Vagina (tissue), 2 donors: ENCODE measurements at regions not wholly inside any gene's neighbourhood (a gene's known extent, or its start where the extent isn't known, plus 50 kb on each side); places are given as distances from the start of the nearest gene placed in this dataset.

Source experiments
- POLR2A ChIP-seq, 2 donors: fragments of 450-650 bp; IDR thresholded peaks; one replicate each; pipeline ENCODE4 v1.6.1; 2017; ENCODE audit warnings: antibody characterized with exemption in 2 of 2, mild to moderate bottlenecking in 2 of 2, moderate library complexity in 2 of 2
- POLR2AphosphoS5 ChIP-seq, 2 donors: sonication (generic); formaldehyde crosslinking; IDR thresholded peaks; one replicate each; pipeline ENCODE4 v1.9.0; 2017; ENCODE audit warnings: antibody characterized with exemption in 2 of 2, mild to moderate bottlenecking in 2 of 2, low read depth in 1 of 2; ENCODE audit not compliant: insufficient read depth in 1 of 2
- TF ChIP-seq, protein P1 (sequence below), 3 experiments: fragments of 450-650 bp in 2 of 3; fragments of 200-600 bp in 1 of 3; sonication (generic) in 1 of 3; IDR thresholded peaks; one replicate each; pipeline ENCODE4 v1.5.1; 2017 to 2019; ENCODE audit warnings: antibody characterized with exemption in 3 of 3, mild to moderate bottlenecking in 2 of 3, moderate library complexity in 2 of 3

- TF ChIP-seq, protein P1, sequence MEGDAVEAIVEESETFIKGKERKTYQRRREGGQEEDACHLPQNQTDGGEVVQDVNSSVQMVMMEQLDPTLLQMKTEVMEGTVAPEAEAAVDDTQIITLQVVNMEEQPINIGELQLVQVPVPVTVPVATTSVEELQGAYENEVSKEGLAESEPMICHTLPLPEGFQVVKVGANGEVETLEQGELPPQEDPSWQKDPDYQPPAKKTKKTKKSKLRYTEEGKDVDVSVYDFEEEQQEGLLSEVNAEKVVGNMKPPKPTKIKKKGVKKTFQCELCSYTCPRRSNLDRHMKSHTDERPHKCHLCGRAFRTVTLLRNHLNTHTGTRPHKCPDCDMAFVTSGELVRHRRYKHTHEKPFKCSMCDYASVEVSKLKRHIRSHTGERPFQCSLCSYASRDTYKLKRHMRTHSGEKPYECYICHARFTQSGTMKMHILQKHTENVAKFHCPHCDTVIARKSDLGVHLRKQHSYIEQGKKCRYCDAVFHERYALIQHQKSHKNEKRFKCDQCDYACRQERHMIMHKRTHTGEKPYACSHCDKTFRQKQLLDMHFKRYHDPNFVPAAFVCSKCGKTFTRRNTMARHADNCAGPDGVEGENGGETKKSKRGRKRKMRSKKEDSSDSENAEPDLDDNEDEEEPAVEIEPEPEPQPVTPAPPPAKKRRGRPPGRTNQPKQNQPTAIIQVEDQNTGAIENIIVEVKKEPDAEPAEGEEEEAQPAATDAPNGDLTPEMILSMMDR (IDR thresholded peaks at IDR 0.05) = no peak
- no peak for TF ChIP-seq POLR2A (IDR thresholded peaks at IDR 0.05)
- TF ChIP-seq POLR2AphosphoS5 (IDR thresholded peaks at IDR 0.05; ENCODE audit: insufficient read depth in 1 of 2, low read depth in 1 of 2) = no peak
Observed at GRCh38 chr14:30158299-30158698, 230.7 kb upstream of the PRKD1 start.
